ENCODE measurements at regions not wholly inside any gene's neighbourhood (a gene's known extent, or its start where the extent isn't known, plus 50 kb on each side); places are given as distances from the start of the nearest gene placed in this dataset.

DNA sequence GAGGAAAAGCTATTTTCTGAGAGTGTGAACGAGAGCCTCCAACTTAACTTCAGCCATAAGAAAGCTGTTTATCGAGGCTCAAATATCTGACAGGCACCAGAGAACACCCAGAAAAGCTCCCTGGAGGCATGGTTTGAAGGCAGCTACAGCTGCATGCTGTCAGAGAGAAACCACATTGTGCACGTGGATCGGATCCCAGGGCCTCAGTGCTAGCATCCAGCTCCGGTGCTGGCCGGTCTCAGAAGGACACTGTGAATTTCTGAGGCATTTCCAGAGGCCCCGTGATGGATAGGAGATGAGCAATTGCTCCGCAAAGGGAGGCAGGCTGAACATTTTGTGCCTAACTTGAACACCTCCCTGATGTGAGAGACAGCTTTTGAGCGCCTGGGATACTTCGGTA lies 315.7 kb downstream of the FGF9 start:
- TF ChIP-seq TCF7L2 (IDR thresholded peaks at IDR 0.05; ENCODE audit: borderline replicate concordance, low read depth, low read length) (no peak), ZFP69B (tag by site-specific recombination; IDR thresholded peaks at IDR 0.05) (no peak), ZIC2 (tag by site-specific recombination; IDR thresholded peaks at IDR 0.05) (no peak)
- CTCF ChIA-PET: no interaction called here
- H3K9me3 ChIP-seq (ENCODE audit: control insufficient read depth, insufficient read depth, low read depth, low read length): no peaks in the 10 kb centered on the region
- no peak overlapping the region for H3K4me3 ChIP-seq (ENCODE audit: low read depth, low read length)
- H3K27ac ChIP-seq (ENCODE audit: extremely low read depth, low read depth, low read length): no peak overlapping the region
- H3K4me1 ChIP-seq (ENCODE audit: control insufficient read depth, insufficient read depth, low read length): no peaks in the 10 kb centered on the region
- H3K36me3 ChIP-seq (ENCODE audit: control insufficient read depth in 2 of 2, insufficient read depth in 1 of 2, low read length in 2 of 2): no peaks in the 10 kb centered on the region
- POLR2A ChIA-PET: no interaction called here

GRCh38 chr13:21987793-21988192 lies 316.9 kb downstream of the FGF9 start:
- no peak for TF ChIP-seq ZNF843 (tag by site-specific recombination; IDR thresholded peaks at IDR 0.05)
- no peak for TF ChIP-seq ZBTB11 (tag by site-specific recombination; conservative IDR thresholded peaks at IDR 0.05; ENCODE audit: low read depth)
- TF ChIP-seq ZNF624 (tag by site-specific recombination; IDR thresholded peaks at IDR 0.05): no peak
- TF ChIP-seq ZNF24 (tag by site-specific recombination; IDR thresholded peaks at IDR 0.05): no peak
- TF ChIP-seq ZNF548 (tag by site-specific recombination; IDR thresholded peaks at IDR 0.05): no peak
- TF ChIP-seq ZFP37 (tag by site-specific recombination; IDR thresholded peaks at IDR 0.05): no peak
- TF ChIP-seq ZNF266 (tag by site-specific recombination; IDR thresholded peaks at IDR 0.05; ENCODE audit: low read depth): no peak
- TF ChIP-seq ZNF221 (tag by site-specific recombination; IDR thresholded peaks at IDR 0.05; ENCODE audit: borderline replicate concordance): no peak
- no peak for TF ChIP-seq ZNF202 (tag by site-specific recombination; IDR thresholded peaks at IDR 0.05; ENCODE audit: borderline replicate concordance)
- TF ChIP-seq GLIS2 (tag by site-specific recombination; IDR thresholded peaks at IDR 0.05): no peak
- ChIA-PET POLR2A (no interaction called here), CTCF (no interaction called here)
- H3K4me1 ChIP-seq (ENCODE audit: control insufficient read depth, insufficient read depth, low read length): no peaks in the 10 kb centered on the region
- H3K9me3 ChIP-seq (ENCODE audit: control insufficient read depth, insufficient read depth, low read depth, low read length): no peaks in the 10 kb centered on the region
- H3K36me3 ChIP-seq (ENCODE audit: control insufficient read depth in 2 of 2, insufficient read depth in 1 of 2, low read length in 2 of 2): no peaks in the 10 kb centered on the region
- H3K27ac ChIP-seq (ENCODE audit: extremely low read depth, low read depth, low read length): no peak overlapping the region
- no peak overlapping the region for H3K4me3 ChIP-seq (ENCODE audit: low read depth, low read length)

GRCh38 chr13:21988624-21989023 lies 317.8 kb downstream of the FGF9 start:
- Histone ChIP-seq H3K9me3 (ENCODE audit: control insufficient read depth, insufficient read depth, low read depth, low read length) (no peaks in the 10 kb centered on the region), H3K27ac (ENCODE audit: extremely low read depth, low read depth, low read length) (no peak overlapping the region), H3K36me3 (ENCODE audit: control insufficient read depth in 2 of 2, insufficient read depth in 1 of 2, low read length in 2 of 2) (no peaks in the 10 kb centered on the region), H3K4me3 (ENCODE audit: low read depth, low read length) (no peak overlapping the region), H3K4me1 (ENCODE audit: control insufficient read depth, insufficient read depth, low read length) (no peaks in the 10 kb centered on the region)
- TF ChIP-seq ZBTB7A (tag by site-specific recombination; IDR thresholded peaks at IDR 0.05; ENCODE audit: low read depth) (no peak), REPIN1 (tag by site-specific recombination; IDR thresholded peaks at IDR 0.05; ENCODE audit: low read depth) (no peak), ZNF660 (tag by site-specific recombination; IDR thresholded peaks at IDR 0.05) (no peak)
- TF ChIP-seq, protein P1, sequence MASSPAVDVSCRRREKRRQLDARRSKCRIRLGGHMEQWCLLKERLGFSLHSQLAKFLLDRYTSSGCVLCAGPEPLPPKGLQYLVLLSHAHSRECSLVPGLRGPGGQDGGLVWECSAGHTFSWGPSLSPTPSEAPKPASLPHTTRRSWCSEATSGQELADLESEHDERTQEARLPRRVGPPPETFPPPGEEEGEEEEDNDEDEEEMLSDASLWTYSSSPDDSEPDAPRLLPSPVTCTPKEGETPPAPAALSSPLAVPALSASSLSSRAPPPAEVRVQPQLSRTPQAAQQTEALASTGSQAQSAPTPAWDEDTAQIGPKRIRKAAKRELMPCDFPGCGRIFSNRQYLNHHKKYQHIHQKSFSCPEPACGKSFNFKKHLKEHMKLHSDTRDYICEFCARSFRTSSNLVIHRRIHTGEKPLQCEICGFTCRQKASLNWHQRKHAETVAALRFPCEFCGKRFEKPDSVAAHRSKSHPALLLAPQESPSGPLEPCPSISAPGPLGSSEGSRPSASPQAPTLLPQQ (tag by site-specific recombination; IDR thresholded peaks at IDR 0.05): no peak
- POLR2A ChIA-PET: no interaction called here
- CTCF ChIA-PET: no interaction called here
